ENCODE measurements at regions not wholly inside any gene's neighbourhood (a gene's known extent, or its start where the extent isn't known, plus 50 kb on each side); places are given as distances from the start of the nearest gene placed in this dataset.

- no peaks in the 10 kb centered on the region for H3K36me3 ChIP-seq
- H3K27ac ChIP-seq: no peak overlapping the region
- no peaks in the 10 kb centered on the region for H4K20me1 ChIP-seq
- H3K4me1 ChIP-seq: no peaks in the 10 kb centered on the region
- no peak overlapping the region for H3K4me2 ChIP-seq
- no peaks in the 10 kb centered on the region for H3K9me3 ChIP-seq
- H3K9ac ChIP-seq: no peak overlapping the region
- no peak for TF ChIP-seq Cebpa-rat (IDR thresholded peaks at IDR 0.05)
- H3K4me3 ChIP-seq: no peak overlapping the region
- H3K27me3 ChIP-seq: no peaks in the 10 kb centered on the region
Observed at GRCh38 chr11:15622231-15622890, 507.6 kb downstream of the INSC start.

GRCh38 chr11:15624701-15625100 is 510.0 kb downstream of the INSC start:
- Histone ChIP-seq H3K9ac (no peak overlapping the region), H3K27ac (no peak overlapping the region), H4K20me1 (no peaks in the 10 kb centered on the region), H3K4me2 (no peak overlapping the region), H3K4me3 (no peak overlapping the region), H3K4me1 (no peaks in the 10 kb centered on the region), H3K36me3 (no peaks in the 10 kb centered on the region), H3K9me3 (no peaks in the 10 kb centered on the region), H3K27me3 (no peaks in the 10 kb centered on the region)
- no peak for TF ChIP-seq Cebpa-rat (IDR thresholded peaks at IDR 0.05)

GRCh38 chr11:15625691-15626090 is 511.0 kb downstream of the INSC start:
- Histone ChIP-seq H3K4me2 (no peak overlapping the region), H3K27me3 (no peaks in the 10 kb centered on the region), H3K27ac (no peak overlapping the region), H3K4me1 (no peaks in the 10 kb centered on the region), H3K4me3 (no peak overlapping the region), H4K20me1 (no peaks in the 10 kb centered on the region), H3K36me3 (no peaks in the 10 kb centered on the region), H3K9ac (no peak overlapping the region), H3K9me3 (no peaks in the 10 kb centered on the region)
- TF ChIP-seq Cebpa-rat (IDR thresholded peaks at IDR 0.05): no peak

GRCh38 chr11:15627560-15627959 is 512.8 kb downstream of the INSC start:
- H3K9ac ChIP-seq: no peak overlapping the region
- H3K4me3 ChIP-seq: no peak overlapping the region
- no peaks in the 10 kb centered on the region for H3K9me3 ChIP-seq
- no peaks in the 10 kb centered on the region for H3K36me3 ChIP-seq
- H3K4me2 ChIP-seq: no peak overlapping the region
- no peaks in the 10 kb centered on the region for H3K27me3 ChIP-seq
- no peak for TF ChIP-seq Cebpa-rat (IDR thresholded peaks at IDR 0.05)
- H4K20me1 ChIP-seq: no peaks in the 10 kb centered on the region
- no peaks in the 10 kb centered on the region for H3K4me1 ChIP-seq
- H3K27ac ChIP-seq: no peak overlapping the region

GRCh38 chr11:15629690-15630321 is 515.1 kb downstream of the INSC start:
- no peaks in the 10 kb centered on the region for H3K36me3 ChIP-seq
- no peak overlapping the region for H3K4me3 ChIP-seq
- no peaks in the 10 kb centered on the region for H3K27me3 ChIP-seq
- no peak overlapping the region for H3K9ac ChIP-seq
- TF ChIP-seq Cebpa-rat (IDR thresholded peaks at IDR 0.05): no peak
- H3K4me1 ChIP-seq: no peaks in the 10 kb centered on the region
- no peaks in the 10 kb centered on the region for H4K20me1 ChIP-seq
- no peak overlapping the region for H3K4me2 ChIP-seq
- no peak overlapping the region for H3K27ac ChIP-seq
- H3K9me3 ChIP-seq: no peaks in the 10 kb centered on the region

GRCh38 chr11:15630896-15631295 is 516.2 kb downstream of the INSC start:
- Histone ChIP-seq H3K4me1 (no peaks in the 10 kb centered on the region), H3K27ac (no peak overlapping the region), H3K27me3 (no peaks in the 10 kb centered on the region), H3K9me3 (no peaks in the 10 kb centered on the region), H4K20me1 (no peaks in the 10 kb centered on the region), H3K4me2 (no peak overlapping the region), H3K9ac (no peak overlapping the region), H3K4me3 (no peak overlapping the region), H3K36me3 (no peaks in the 10 kb centered on the region)
- TF ChIP-seq Cebpa-rat (IDR thresholded peaks at IDR 0.05): no peak

- Histone ChIP-seq H3K36me3 (no peaks in the 10 kb centered on the region), H3K4me3 (no peak overlapping the region), H3K4me2 (no peak overlapping the region), H3K9me3 (no peaks in the 10 kb centered on the region; the same call in 1 of the 2 replicates), H3K27ac (no peak overlapping the region), H4K20me1 (no peaks in the 10 kb centered on the region), H3K27me3 (no peaks in the 10 kb centered on the region), H3K9ac (no peak overlapping the region), H3K4me1 (no peaks in the 10 kb centered on the region)
- no peak for TF ChIP-seq Cebpa-rat (IDR thresholded peaks at IDR 0.05)
Observed at GRCh38 chr11:15635521-15635920, 520.8 kb downstream of the INSC start.

- no peaks in the 10 kb centered on the region for H3K4me1 ChIP-seq
- no peaks in the 10 kb centered on the region for H4K20me1 ChIP-seq
- no peaks in the 10 kb centered on the region for H3K27me3 ChIP-seq
- H3K4me3 ChIP-seq: no peak overlapping the region
- H3K36me3 ChIP-seq: no peaks in the 10 kb centered on the region
- no peak overlapping the region for H3K9ac ChIP-seq
- no peak overlapping the region for H3K27ac ChIP-seq
- no peaks in the 10 kb centered on the region; the same call in 1 of the 2 replicates for H3K9me3 ChIP-seq
- H3K4me2 ChIP-seq: no peak overlapping the region
- no peak for TF ChIP-seq Cebpa-rat (IDR thresholded peaks at IDR 0.05)
Observed at GRCh38 chr11:15636521-15637089, 521.9 kb downstream of the INSC start.

GRCh38 chr11:15638386-15638787 is 523.7 kb downstream of the INSC start:
- H4K20me1 ChIP-seq: no peaks in the 10 kb centered on the region
- H3K4me2 ChIP-seq: no peak overlapping the region
- H3K9ac ChIP-seq: no peak overlapping the region
- no peaks in the 10 kb centered on the region; the same call in 1 of the 2 replicates for H3K9me3 ChIP-seq
- H3K4me1 ChIP-seq: no peaks in the 10 kb centered on the region
- H3K4me3 ChIP-seq: no peak overlapping the region
- TF ChIP-seq Cebpa-rat (IDR thresholded peaks at IDR 0.05): no peak
- no peaks in the 10 kb centered on the region for H3K27me3 ChIP-seq
- no peak overlapping the region for H3K27ac ChIP-seq
- H3K36me3 ChIP-seq: no peaks in the 10 kb centered on the region

GRCh38 chr11:15640318-15640717 is 525.6 kb downstream of the INSC start:
- H3K27me3 ChIP-seq: no peaks in the 10 kb centered on the region
- no peak overlapping the region for H3K9ac ChIP-seq
- no peak overlapping the region for H3K4me3 ChIP-seq
- no peak overlapping the region for H3K27ac ChIP-seq
- no peaks in the 10 kb centered on the region for H3K36me3 ChIP-seq
- H3K4me1 ChIP-seq: no peaks in the 10 kb centered on the region
- no peaks in the 10 kb centered on the region for H4K20me1 ChIP-seq
- TF ChIP-seq Cebpa-rat (IDR thresholded peaks at IDR 0.05): no peak
- no peak overlapping the region for H3K4me2 ChIP-seq
- H3K9me3 ChIP-seq: no peaks in the 10 kb centered on the region; the same call in 1 of the 2 replicates

Measured in BLaER1 (cell line).